ENCODE measurements at regions not wholly inside any gene's neighbourhood (a gene's known extent, or its start where the extent isn't known, plus 50 kb on each side); places are given as distances from the start of the nearest gene placed in this dataset.

DNA sequence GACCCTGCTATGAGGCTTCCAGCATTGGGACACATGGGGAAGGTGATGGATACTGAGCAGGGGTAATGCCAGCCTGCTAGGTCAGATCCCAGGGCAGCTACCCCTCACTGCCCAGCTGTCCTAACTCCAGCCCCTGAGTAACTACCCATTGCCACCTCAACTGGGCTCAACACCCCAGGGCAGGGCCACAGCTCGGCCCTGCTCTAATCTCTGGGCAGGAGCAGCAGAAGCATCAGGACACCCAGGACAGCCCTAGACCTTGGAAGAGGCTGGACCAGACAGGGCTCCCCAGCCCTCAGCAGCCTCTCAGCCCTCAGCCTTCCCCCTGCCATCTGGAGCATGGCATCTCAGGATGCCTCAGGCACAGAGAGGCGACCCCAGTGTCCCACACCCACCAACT lies 67.4 kb upstream of the TOP1 start:
- no peaks in the 10 kb centered on the region for H3K79me2 ChIP-seq (ENCODE audit: control insufficient read depth, insufficient read depth, low read length)
- BruUV-seq (replicated peaks): no TSS peak
- 0 out of 2 replicates have a peak, but pooled peaks cover 6% of the 10 kb centered on the region for H4K20me1 ChIP-seq (replicated peaks; ENCODE audit: control insufficient read depth, insufficient read depth, low read length)
- no peaks in the 10 kb centered on the region for H3K36me3 ChIP-seq (ENCODE audit: control insufficient read depth, insufficient read depth, low read length)
- in situ Hi-C loops (cut with MboI): no loop called here
- FAIRE-seq: no peak
- DNase-seq (ENCODE audit: extremely low read depth in 1 of 4, low spot score in 3 of 4): no peak
- H2AFZ ChIP-seq (ENCODE audit: low read depth, low read length): no peak overlapping the region
- H3K27me3 ChIP-seq (ENCODE audit: control insufficient read depth in 2 of 2, insufficient read depth in 2 of 2, low read length in 2 of 2): peaks cover 12 to 33% of the 10 kb centered on the region in 2 experiments; a peak in 3 of 5 replicates
- no peak overlapping the region for H3K4me2 ChIP-seq (ENCODE audit: insufficient read depth, low read length)
- peaks cover 0 to 4% of the 10 kb centered on the region in 2 experiments; a peak in 1 of 5 replicates for H3K4me1 ChIP-seq (replicated peaks in 1 of 2; ENCODE audit: control insufficient read depth in 2 of 2, insufficient read depth in 2 of 2, low read length in 2 of 2)
- no peaks in the 10 kb centered on the region for H3K9me1 ChIP-seq (ENCODE audit: control insufficient read depth, insufficient read depth, low read length)
- POLR2A ChIA-PET: interaction anchor here (0.6 kb wide), 1 partner anchor 9 kb away, joined by 4 read pairs; no protein-coding TSS in a partner anchor
- WGBS (ENCODE audit: insufficient coverage, low coverage, missing lambda C conversion rate): 5% methylated on average over 2 of the region's 2 CpGs
- H3K9me3 ChIP-seq (replicated peaks; ENCODE audit: control insufficient read depth, insufficient read depth, low read depth, low read length): no peaks in the 10 kb centered on the region
- no peak overlapping the region for H3K4me3 ChIP-seq
- no peak overlapping the region for H3K27ac ChIP-seq (ENCODE audit: extremely low read depth, low read depth, low read length)
- H3K9ac ChIP-seq (ENCODE audit: insufficient read depth in 1 of 2, low read depth in 2 of 2, low read length in 2 of 2): no peak overlapping the region
- CTCF ChIA-PET (ENCODE audit: low intra/inter-chr PET ratio): no interaction called here
- intact Hi-C loops (cut with micrococcal nuclease): no loop called here
- no peak for ATAC-seq
- TF ChIP-seq BHLHE40 (IDR thresholded peaks at IDR 0.05; ENCODE audit: low read length) (no peak), ZNF232 (CRISPR knock-in tag; IDR thresholded peaks at IDR 0.05) (no peak), ZNF77 (CRISPR knock-in tag; IDR thresholded peaks at IDR 0.05) (no peak), PHB (CRISPR knock-in tag; IDR thresholded peaks at IDR 0.05) (no peak), RAD21 (CRISPR knock-in tag; conservative IDR thresholded peaks at IDR 0.05 in 1 of 2, IDR thresholded peaks at IDR 0.05 in 1 of 2) (no peak), TAL1 (IDR thresholded peaks at IDR 0.05) (no peak), ZFP1 (CRISPR knock-in tag; IDR thresholded peaks at IDR 0.05) (no peak)
- TF ChIP-seq, protein P1, sequence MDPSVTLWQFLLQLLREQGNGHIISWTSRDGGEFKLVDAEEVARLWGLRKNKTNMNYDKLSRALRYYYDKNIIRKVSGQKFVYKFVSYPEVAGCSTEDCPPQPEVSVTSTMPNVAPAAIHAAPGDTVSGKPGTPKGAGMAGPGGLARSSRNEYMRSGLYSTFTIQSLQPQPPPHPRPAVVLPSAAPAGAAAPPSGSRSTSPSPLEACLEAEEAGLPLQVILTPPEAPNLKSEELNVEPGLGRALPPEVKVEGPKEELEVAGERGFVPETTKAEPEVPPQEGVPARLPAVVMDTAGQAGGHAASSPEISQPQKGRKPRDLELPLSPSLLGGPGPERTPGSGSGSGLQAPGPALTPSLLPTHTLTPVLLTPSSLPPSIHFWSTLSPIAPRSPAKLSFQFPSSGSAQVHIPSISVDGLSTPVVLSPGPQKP (CRISPR knock-in tag; IDR thresholded peaks at IDR 0.05): no peak
- TF ChIP-seq, protein P2, sequence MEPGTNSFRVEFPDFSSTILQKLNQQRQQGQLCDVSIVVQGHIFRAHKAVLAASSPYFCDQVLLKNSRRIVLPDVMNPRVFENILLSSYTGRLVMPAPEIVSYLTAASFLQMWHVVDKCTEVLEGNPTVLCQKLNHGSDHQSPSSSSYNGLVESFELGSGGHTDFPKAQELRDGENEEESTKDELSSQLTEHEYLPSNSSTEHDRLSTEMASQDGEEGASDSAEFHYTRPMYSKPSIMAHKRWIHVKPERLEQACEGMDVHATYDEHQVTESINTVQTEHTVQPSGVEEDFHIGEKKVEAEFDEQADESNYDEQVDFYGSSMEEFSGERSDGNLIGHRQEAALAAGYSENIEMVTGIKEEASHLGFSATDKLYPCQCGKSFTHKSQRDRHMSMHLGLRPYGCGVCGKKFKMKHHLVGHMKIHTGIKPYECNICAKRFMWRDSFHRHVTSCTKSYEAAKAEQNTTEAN (CRISPR knock-in tag; IDR thresholded peaks at IDR 0.05): no peak
- TF ChIP-seq, protein P3, sequence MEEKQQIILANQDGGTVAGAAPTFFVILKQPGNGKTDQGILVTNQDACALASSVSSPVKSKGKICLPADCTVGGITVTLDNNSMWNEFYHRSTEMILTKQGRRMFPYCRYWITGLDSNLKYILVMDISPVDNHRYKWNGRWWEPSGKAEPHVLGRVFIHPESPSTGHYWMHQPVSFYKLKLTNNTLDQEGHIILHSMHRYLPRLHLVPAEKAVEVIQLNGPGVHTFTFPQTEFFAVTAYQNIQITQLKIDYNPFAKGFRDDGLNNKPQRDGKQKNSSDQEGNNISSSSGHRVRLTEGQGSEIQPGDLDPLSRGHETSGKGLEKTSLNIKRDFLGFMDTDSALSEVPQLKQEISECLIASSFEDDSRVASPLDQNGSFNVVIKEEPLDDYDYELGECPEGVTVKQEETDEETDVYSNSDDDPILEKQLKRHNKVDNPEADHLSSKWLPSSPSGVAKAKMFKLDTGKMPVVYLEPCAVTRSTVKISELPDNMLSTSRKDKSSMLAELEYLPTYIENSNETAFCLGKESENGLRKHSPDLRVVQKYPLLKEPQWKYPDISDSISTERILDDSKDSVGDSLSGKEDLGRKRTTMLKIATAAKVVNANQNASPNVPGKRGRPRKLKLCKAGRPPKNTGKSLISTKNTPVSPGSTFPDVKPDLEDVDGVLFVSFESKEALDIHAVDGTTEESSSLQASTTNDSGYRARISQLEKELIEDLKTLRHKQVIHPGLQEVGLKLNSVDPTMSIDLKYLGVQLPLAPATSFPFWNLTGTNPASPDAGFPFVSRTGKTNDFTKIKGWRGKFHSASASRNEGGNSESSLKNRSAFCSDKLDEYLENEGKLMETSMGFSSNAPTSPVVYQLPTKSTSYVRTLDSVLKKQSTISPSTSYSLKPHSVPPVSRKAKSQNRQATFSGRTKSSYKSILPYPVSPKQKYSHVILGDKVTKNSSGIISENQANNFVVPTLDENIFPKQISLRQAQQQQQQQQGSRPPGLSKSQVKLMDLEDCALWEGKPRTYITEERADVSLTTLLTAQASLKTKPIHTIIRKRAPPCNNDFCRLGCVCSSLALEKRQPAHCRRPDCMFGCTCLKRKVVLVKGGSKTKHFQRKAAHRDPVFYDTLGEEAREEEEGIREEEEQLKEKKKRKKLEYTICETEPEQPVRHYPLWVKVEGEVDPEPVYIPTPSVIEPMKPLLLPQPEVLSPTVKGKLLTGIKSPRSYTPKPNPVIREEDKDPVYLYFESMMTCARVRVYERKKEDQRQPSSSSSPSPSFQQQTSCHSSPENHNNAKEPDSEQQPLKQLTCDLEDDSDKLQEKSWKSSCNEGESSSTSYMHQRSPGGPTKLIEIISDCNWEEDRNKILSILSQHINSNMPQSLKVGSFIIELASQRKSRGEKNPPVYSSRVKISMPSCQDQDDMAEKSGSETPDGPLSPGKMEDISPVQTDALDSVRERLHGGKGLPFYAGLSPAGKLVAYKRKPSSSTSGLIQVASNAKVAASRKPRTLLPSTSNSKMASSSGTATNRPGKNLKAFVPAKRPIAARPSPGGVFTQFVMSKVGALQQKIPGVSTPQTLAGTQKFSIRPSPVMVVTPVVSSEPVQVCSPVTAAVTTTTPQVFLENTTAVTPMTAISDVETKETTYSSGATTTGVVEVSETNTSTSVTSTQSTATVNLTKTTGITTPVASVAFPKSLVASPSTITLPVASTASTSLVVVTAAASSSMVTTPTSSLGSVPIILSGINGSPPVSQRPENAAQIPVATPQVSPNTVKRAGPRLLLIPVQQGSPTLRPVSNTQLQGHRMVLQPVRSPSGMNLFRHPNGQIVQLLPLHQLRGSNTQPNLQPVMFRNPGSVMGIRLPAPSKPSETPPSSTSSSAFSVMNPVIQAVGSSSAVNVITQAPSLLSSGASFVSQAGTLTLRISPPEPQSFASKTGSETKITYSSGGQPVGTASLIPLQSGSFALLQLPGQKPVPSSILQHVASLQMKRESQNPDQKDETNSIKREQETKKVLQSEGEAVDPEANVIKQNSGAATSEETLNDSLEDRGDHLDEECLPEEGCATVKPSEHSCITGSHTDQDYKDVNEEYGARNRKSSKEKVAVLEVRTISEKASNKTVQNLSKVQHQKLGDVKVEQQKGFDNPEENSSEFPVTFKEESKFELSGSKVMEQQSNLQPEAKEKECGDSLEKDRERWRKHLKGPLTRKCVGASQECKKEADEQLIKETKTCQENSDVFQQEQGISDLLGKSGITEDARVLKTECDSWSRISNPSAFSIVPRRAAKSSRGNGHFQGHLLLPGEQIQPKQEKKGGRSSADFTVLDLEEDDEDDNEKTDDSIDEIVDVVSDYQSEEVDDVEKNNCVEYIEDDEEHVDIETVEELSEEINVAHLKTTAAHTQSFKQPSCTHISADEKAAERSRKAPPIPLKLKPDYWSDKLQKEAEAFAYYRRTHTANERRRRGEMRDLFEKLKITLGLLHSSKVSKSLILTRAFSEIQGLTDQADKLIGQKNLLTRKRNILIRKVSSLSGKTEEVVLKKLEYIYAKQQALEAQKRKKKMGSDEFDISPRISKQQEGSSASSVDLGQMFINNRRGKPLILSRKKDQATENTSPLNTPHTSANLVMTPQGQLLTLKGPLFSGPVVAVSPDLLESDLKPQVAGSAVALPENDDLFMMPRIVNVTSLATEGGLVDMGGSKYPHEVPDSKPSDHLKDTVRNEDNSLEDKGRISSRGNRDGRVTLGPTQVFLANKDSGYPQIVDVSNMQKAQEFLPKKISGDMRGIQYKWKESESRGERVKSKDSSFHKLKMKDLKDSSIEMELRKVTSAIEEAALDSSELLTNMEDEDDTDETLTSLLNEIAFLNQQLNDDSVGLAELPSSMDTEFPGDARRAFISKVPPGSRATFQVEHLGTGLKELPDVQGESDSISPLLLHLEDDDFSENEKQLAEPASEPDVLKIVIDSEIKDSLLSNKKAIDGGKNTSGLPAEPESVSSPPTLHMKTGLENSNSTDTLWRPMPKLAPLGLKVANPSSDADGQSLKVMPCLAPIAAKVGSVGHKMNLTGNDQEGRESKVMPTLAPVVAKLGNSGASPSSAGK (IDR thresholded peaks at IDR 0.05): no peak

All from K562 (cell line).